DOHH2 (cell line): ENCODE measurements at regions not wholly inside any gene's neighbourhood (a gene's known extent, or its start where the extent isn't known, plus 50 kb on each side); places are given as distances from the start of the nearest gene placed in this dataset.

ENCODE experiments used
- H3F3A ChIP-seq: fragments of 200-600 bp; sonication (generic), shearing (Covaris generic); 2 replicates; pipeline ENCODE4 v1.6.0; 2016; ENCODE audit warnings: antibody characterized with exemption, mild to moderate bottlenecking; ENCODE audit not compliant: control insufficient read depth, insufficient read depth
- H3K27ac ChIP-seq: fragments of 200-600 bp; sonication (generic); 2 replicates; pipeline ENCODE4 v1.5.1; 2014; ENCODE audit warnings: low read depth, mild to moderate bottlenecking, low read length, moderate library complexity
- H3K27me3 ChIP-seq: fragments of 200-600 bp; sonication (generic); 2 replicates; pipeline ENCODE4 v1.6.1; 2014; ENCODE audit warnings: mild to moderate bottlenecking, low read length, mixed read lengths; ENCODE audit not compliant: control insufficient read depth
- H3K36me3 ChIP-seq: fragments of 200-600 bp; sonication (generic); 2 replicates; pipeline ENCODE4 v1.6.1; 2014; ENCODE audit warnings: mild to moderate bottlenecking, low read length, moderate library complexity, mixed read lengths; ENCODE audit not compliant: control insufficient read depth
- H3K4me1 ChIP-seq: fragments of 200-600 bp; sonication (generic); 2 replicates; pipeline ENCODE4 v1.6.1; 2014; ENCODE audit warnings: mild to moderate bottlenecking, low read length, mixed read lengths; ENCODE audit not compliant: control insufficient read depth
- H3K4me2 ChIP-seq: fragments of 200-600 bp; sonication (generic); 2 replicates; pipeline ENCODE4 v1.6.0; 2014; ENCODE audit warnings: mild to moderate bottlenecking, low read length, moderate library complexity
- H3K4me3 ChIP-seq: fragments of 200-600 bp; sonication (generic); 2 replicates; pipeline ENCODE4 v1.5.1; 2014; ENCODE audit warnings: mild to moderate bottlenecking, low read length, mixed read lengths
- H3K79me2 ChIP-seq: fragments of 200-600 bp; sonication (generic); 2 replicates; pipeline ENCODE4 v1.6.1; 2014; ENCODE audit warnings: mild to moderate bottlenecking, low read length, mixed read lengths; ENCODE audit not compliant: control insufficient read depth
- H3K9me2 ChIP-seq: fragments of 200-600 bp; sonication (generic); replicated peaks from 2 replicates; pipeline ENCODE4 v1.6.1; 2014; ENCODE audit warnings: mild to moderate bottlenecking, low read length, mixed read lengths; ENCODE audit not compliant: control insufficient read depth
- H3K9me3 ChIP-seq: fragments of 200-600 bp; sonication (generic); 2 replicates; pipeline ENCODE4 v1.6.1; 2014; ENCODE audit warnings: antibody characterized with exemption, low read length, mixed read lengths; ENCODE audit not compliant: control insufficient read depth, insufficient read depth
- H4K20me1 ChIP-seq: fragments of 200-600 bp; sonication (generic); 2 replicates; pipeline ENCODE4 v1.6.0; 2014; ENCODE audit warnings: low read depth, mild to moderate bottlenecking, antibody characterized with exemption, low read length, moderate library complexity; ENCODE audit not compliant: control insufficient read depth, insufficient read depth
- CTCF ChIP-seq: fragments of 200-600 bp; sonication (generic); IDR thresholded peaks from one replicate; pipeline ENCODE4 v1.5.1; 2014; ENCODE audit warnings: antibody characterized with exemption, mild to moderate bottlenecking, low read depth, low read length; ENCODE audit not compliant: poor library complexity, severe bottlenecking
- EZH2phosphoT487 ChIP-seq: fragments of 200-600 bp; sonication (generic); IDR thresholded peaks from 2 replicates; pipeline ENCODE4 v1.6.1; 2017; ENCODE audit warnings: borderline replicate concordance, mild to moderate bottlenecking, antibody characterized with exemption, low read length, moderate library complexity, mixed read lengths

- H3K9me2 ChIP-seq = no peaks in the 10 kb centered on the region
- no peaks in the 10 kb centered on the region for H3K9me3 ChIP-seq
- H3F3A ChIP-seq = no peaks in the 10 kb centered on the region
- TF ChIP-seq CTCF (no peak), EZH2phosphoT487 (no peak)
- H3K27me3 ChIP-seq = no peaks in the 10 kb centered on the region
- H4K20me1 ChIP-seq = no peaks in the 10 kb centered on the region
- no peak overlapping the region for H3K4me3 ChIP-seq
- no peaks in the 10 kb centered on the region for H3K4me1 ChIP-seq
- no peaks in the 10 kb centered on the region for H3K36me3 ChIP-seq
- no peak overlapping the region for H3K27ac ChIP-seq
- no peaks in the 10 kb centered on the region for H3K79me2 ChIP-seq
- H3K4me2 ChIP-seq = no peak overlapping the region
These were observed 61.1 kb upstream of the BOC start for GRCh38 chr3:113150250-113150649.

- Histone ChIP-seq H3K4me2 (no peak overlapping the region), H3K36me3 (no peaks in the 10 kb centered on the region)
- no peak for TF ChIP-seq CTCF
- TF ChIP-seq EZH2phosphoT487 = no peak
These were observed 59.8 kb upstream of the BOC start for GRCh38 chr3:113151461-113152031.

GRCh38 chr3:113152849-113153248 lies 58.5 kb upstream of the BOC start:
- no peaks in the 10 kb centered on the region for H3K9me2 ChIP-seq
- H3K36me3 ChIP-seq = no peaks in the 10 kb centered on the region
- no peaks in the 10 kb centered on the region for H4K20me1 ChIP-seq
- H3F3A ChIP-seq = no peaks in the 10 kb centered on the region
- TF ChIP-seq EZH2phosphoT487 (no peak), CTCF (no peak)
- H3K27me3 ChIP-seq = no peaks in the 10 kb centered on the region
- no peak overlapping the region for H3K4me2 ChIP-seq
- H3K79me2 ChIP-seq = no peaks in the 10 kb centered on the region
- no peak overlapping the region for H3K4me3 ChIP-seq
- H3K27ac ChIP-seq = no peak overlapping the region
- no peaks in the 10 kb centered on the region for H3K4me1 ChIP-seq
- H3K9me3 ChIP-seq = no peaks in the 10 kb centered on the region

More at GRCh38 chr3:113151461-113152031, 59.8 kb upstream of the BOC start:
- H3K9me2 ChIP-seq = no peaks in the 10 kb centered on the region
- H3K9me3 ChIP-seq = no peaks in the 10 kb centered on the region
- no peaks in the 10 kb centered on the region for H3K27me3 ChIP-seq
- no peaks in the 10 kb centered on the region for H3K79me2 ChIP-seq
- no peak overlapping the region for H3K4me3 ChIP-seq
- no peak overlapping the region for H3K27ac ChIP-seq
- no peaks in the 10 kb centered on the region for H3F3A ChIP-seq
- H4K20me1 ChIP-seq = no peaks in the 10 kb centered on the region
- H3K4me1 ChIP-seq = no peaks in the 10 kb centered on the region
